ENCODE measurements at regions not wholly inside any gene's neighbourhood (a gene's known extent, or its start where the extent isn't known, plus 50 kb on each side); places are given as distances from the start of the nearest gene placed in this dataset.

GRCh38 chrX:65034292-65034667, 58.0 kb upstream of the ZC4H2 start:
- no peak for DNase-seq (ENCODE audit: low read depth)

Data from stimulated activated CD8-positive, alpha-beta memory T cell treated with anti-CD3 and anti-CD28 coated beads, Interleukin-15, amount 100 ng/mL, for 24 hours (primary cell).